ENCODE measurements at regions not wholly inside any gene's neighbourhood (a gene's known extent, or its start where the extent isn't known, plus 50 kb on each side); places are given as distances from the start of the nearest gene placed in this dataset.

GRCh38 chr10:78867555-78867939 lies 201.2 kb upstream of the ZMIZ1 start:
- no peak for TF ChIP-seq CTCF (IDR thresholded peaks at IDR 0.05; ENCODE audit: insufficient read depth, missing control alignments)
- FAIRE-seq (no peak), DNase-seq (ENCODE audit: insufficient read length, low spot score) (no peak)

- FAIRE-seq, result no peak
- DNase-seq (ENCODE audit: insufficient read length, low spot score), result no peak
- no peak for TF ChIP-seq CTCF (IDR thresholded peaks at IDR 0.05; ENCODE audit: insufficient read depth, missing control alignments)
These were observed 200.7 kb upstream of the ZMIZ1 start for GRCh38 chr10:78868048-78868447.

- FAIRE-seq (no peak), DNase-seq (ENCODE audit: insufficient read length, low spot score) (no peak)
- TF ChIP-seq CTCF (IDR thresholded peaks at IDR 0.05; ENCODE audit: insufficient read depth, missing control alignments), result no peak
These were observed 200.3 kb upstream of the ZMIZ1 start for GRCh38 chr10:78868456-78868855.

GRCh38 chr10:78868861-78869260 lies 199.9 kb upstream of the ZMIZ1 start:
- no peak for DNase-seq (ENCODE audit: insufficient read length, low spot score)
- FAIRE-seq, result no peak

GRCh38 chr10:78869508-78870454 lies 199.0 kb upstream of the ZMIZ1 start:
- DNase-seq (ENCODE audit: insufficient read length, low spot score) (no peak), FAIRE-seq (no peak)
- no peak for TF ChIP-seq CTCF (IDR thresholded peaks at IDR 0.05; ENCODE audit: insufficient read depth, missing control alignments)

More at GRCh38 chr10:78868861-78869260, 199.9 kb upstream of the ZMIZ1 start:
- no peak for TF ChIP-seq CTCF (IDR thresholded peaks at IDR 0.05; ENCODE audit: insufficient read depth, missing control alignments)

- DNase-seq (ENCODE audit: insufficient read length, low spot score) (no peak), FAIRE-seq (no peak)
- TF ChIP-seq CTCF (IDR thresholded peaks at IDR 0.05; ENCODE audit: insufficient read depth, missing control alignments), result no peak
These were observed 198.3 kb upstream of the ZMIZ1 start for GRCh38 chr10:78870458-78870857.

GRCh38 chr10:78871796-78872195 lies 197.0 kb upstream of the ZMIZ1 start:
- DNase-seq (ENCODE audit: insufficient read length, low spot score), result no peak
- FAIRE-seq, result no peak
- TF ChIP-seq CTCF (IDR thresholded peaks at IDR 0.05; ENCODE audit: insufficient read depth, missing control alignments), result no peak

All from D721Med (cell line).